Mucosa of descending colon (tissue), 3 donors: ENCODE measurements at regions not wholly inside any gene's neighbourhood (a gene's known extent, or its start where the extent isn't known, plus 50 kb on each side); places are given as distances from the start of the nearest gene placed in this dataset.
A peak's percentile ranks its signal among the peaks of the same experiment; 100 is the strongest.

Source experiments
- ATAC-seq: fragments of 200-7000 bp; cut with Tn5 transposase; one replicate; pipeline ENCODE4 v1.9.1; 2020; ENCODE audit warnings: mild to moderate bottlenecking, moderate library complexity
- DNase-seq, 3 donors: peaks; one replicate each; pipeline ENCODE4 v3.0.0-alpha.2; 2020
- H3K36me3 ChIP-seq: fragments of 200-600 bp; one replicate; pipeline ENCODE4 v1.8.0; 2021; ENCODE audit warnings: low read depth, mild to moderate bottlenecking
- H3K4me1 ChIP-seq: fragments of 200-600 bp; one replicate; pipeline ENCODE4 v1.8.0; 2021; ENCODE audit warnings: low read depth, mild to moderate bottlenecking
- H3K4me3 ChIP-seq: fragments of 200-600 bp; one replicate; pipeline ENCODE4 v1.8.0; 2021; ENCODE audit warnings: mild to moderate bottlenecking
- H3K9me3 ChIP-seq: fragments of 200-600 bp; one replicate; pipeline ENCODE4 v1.8.0; 2021; ENCODE audit warnings: mild to moderate bottlenecking
- CTCF ChIP-seq: fragments of 200-600 bp; IDR thresholded peaks from one replicate; pipeline ENCODE4 v1.8.0; 2022; ENCODE audit warnings: antibody characterized with exemption, mild to moderate bottlenecking
- intact Hi-C, 2 donors: fragments of 100-400 bp; cut with DNase I in 1 of 2; cut with micrococcal nuclease in 1 of 2; formaldehyde crosslinking; loops; one replicate each; pipeline versions ENCODE4 v1.11.0 to v1.11.1; 2022; cut with DNase I, micrococcal nuclease
- donor health status: DM: no; HTN: no; CAD: no; lungs with moderate emphysema.
- donor health status: DM: no; HTN: no; CAD: no.
- donor health status: DM: no; HTN: yes; CAD: no.

DNA sequence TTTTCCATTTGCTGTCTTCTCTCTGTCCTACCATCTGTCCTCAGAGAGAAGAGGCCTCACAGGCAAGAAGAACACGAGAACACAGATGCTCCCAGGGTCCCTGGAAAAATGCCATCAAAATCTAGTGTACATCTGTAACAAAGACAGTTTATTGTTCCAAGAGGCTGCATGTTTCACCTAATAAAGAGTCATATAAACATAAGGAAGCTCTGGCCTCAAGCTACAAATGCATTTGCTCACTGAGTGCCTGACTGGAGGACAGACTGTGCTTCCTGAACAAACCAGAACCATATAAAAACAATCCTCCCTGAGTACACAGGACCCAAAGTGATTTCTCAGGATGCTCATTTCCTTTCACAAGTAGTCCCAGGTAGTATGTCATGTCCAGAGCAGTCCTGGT lies 76.3 kb upstream of the SLC44A3 start:
- Histone ChIP-seq H3K4me3 (no peak overlapping the region), H3K9me3 (no peaks in the 10 kb centered on the region), H3K36me3 (no peaks in the 10 kb centered on the region), H3K4me1 (peaks cover 14% of the 10 kb centered on the region)
- ATAC-seq = peak; percentile 96
- DNase-seq = peak in 1 of 3 donors; percentile 46
- intact Hi-C loops = no loop called here
- no peak for TF ChIP-seq CTCF

- no peak for DNase-seq
- Histone ChIP-seq H3K4me3 (no peak overlapping the region), H3K36me3 (no peaks in the 10 kb centered on the region), H3K4me1 (peaks cover 20% of the 10 kb centered on the region), H3K9me3 (no peaks in the 10 kb centered on the region)
- TF ChIP-seq CTCF = no peak
- intact Hi-C loops = no loop called here
- ATAC-seq = no peak
Observed at GRCh38 chr1:94741996-94742395, 78.2 kb upstream of the SLC44A3 start.

DNA sequence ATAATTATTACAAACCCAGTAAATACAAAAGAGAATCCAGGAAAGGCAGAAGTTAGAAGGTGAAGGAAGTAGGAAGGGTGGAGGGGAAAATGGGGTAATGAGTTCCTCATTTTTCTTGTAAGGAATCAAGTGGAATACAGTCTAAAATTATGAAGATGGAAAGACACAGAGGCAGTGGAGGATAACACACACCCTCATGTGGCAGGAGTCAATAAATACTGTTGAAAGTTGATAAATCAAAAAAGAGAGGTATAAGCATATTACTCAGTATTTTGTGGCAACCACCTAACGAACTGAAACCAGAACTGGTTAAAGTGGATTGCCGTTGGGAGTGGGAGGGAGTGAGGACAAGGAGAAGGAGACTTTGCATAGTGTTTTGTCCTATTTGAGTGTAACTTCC lies 78.6 kb upstream of the SLC44A3 start:
- DNase-seq (no peak), ATAC-seq (no peak)
- Histone ChIP-seq H3K4me1 (peaks cover 21% of the 10 kb centered on the region), H3K9me3 (no peaks in the 10 kb centered on the region), H3K36me3 (no peaks in the 10 kb centered on the region), H3K4me3 (no peak overlapping the region)
- no peak for TF ChIP-seq CTCF
- intact Hi-C loops = no loop called here

- no peaks in the 10 kb centered on the region for H3K36me3 ChIP-seq
- intact Hi-C loops = loop anchor here in 1 of 2 donors (5.0 kb wide), 1 partner anchor 53 kb away; no protein-coding TSS in a partner anchor
- H3K4me3 ChIP-seq = no peak overlapping the region
- ATAC-seq (no peak), DNase-seq (peak in 1 of 3 donors; percentile 58)
- H3K4me1 ChIP-seq = peaks cover 30% of the 10 kb centered on the region
- TF ChIP-seq CTCF = no peak
- no peaks in the 10 kb centered on the region for H3K9me3 ChIP-seq
Observed at GRCh38 chr1:94739521-94740061, 80.6 kb upstream of the SLC44A3 start.

GRCh38 chr1:94738371-94738770 lies 81.8 kb upstream of the SLC44A3 start:
- Histone ChIP-seq H3K4me3 (no peak overlapping the region), H3K9me3 (no peaks in the 10 kb centered on the region), H3K4me1 (peaks cover 20% of the 10 kb centered on the region), H3K36me3 (no peaks in the 10 kb centered on the region)
- no peak for DNase-seq
- intact Hi-C loops = loop anchor here in 1 of 2 donors (5.0 kb wide), 1 partner anchor 54 kb away; no protein-coding TSS in a partner anchor
- TF ChIP-seq CTCF = no peak
- ATAC-seq = no peak
